Gastroesophageal sphincter (tissue), 4 donors: ENCODE measurements at regions not wholly inside any gene's neighbourhood (a gene's known extent, or its start where the extent isn't known, plus 50 kb on each side); places are given as distances from the start of the nearest gene placed in this dataset.
A peak's percentile ranks its signal among the peaks of the same experiment; 100 is the strongest.

Source experiments
- ATAC-seq: fragments of 150-250 bp; one replicate; pipeline ENCODE4 v1.9.1; 2016; ENCODE audit warnings: mild to moderate bottlenecking, moderate library complexity
- H3K27ac ChIP-seq, 4 donors: fragments of 200-600 bp; sonication (generic) in 3 of 4; 1 replicate in 3 of 4; 2 replicates in 1 of 4; pipeline ENCODE4 v1.5.1; 2016 to 2019
- H3K27me3 ChIP-seq: fragments of 200-600 bp; sonication (generic); one replicate; pipeline ENCODE4 v1.5.1; 2019
- H3K36me3 ChIP-seq, 2 donors: fragments of 200-600 bp; sonication (generic); one replicate each; pipeline ENCODE4 v1.5.1; 2019; ENCODE audit warnings: control low read depth in 1 of 2
- H3K4me1 ChIP-seq, 3 donors: fragments of 200-600 bp; sonication (generic); 1 replicate in 2 of 3; 2 replicates in 1 of 3; pipeline ENCODE4 v1.5.1; 2016 to 2019; ENCODE audit warnings: control low read depth in 2 of 3
- H3K4me3 ChIP-seq, 2 donors: fragments of 200-600 bp; sonication (generic); one replicate each; pipeline ENCODE4 v1.5.1; 2019; ENCODE audit warnings: mild to moderate bottlenecking in 1 of 2, moderate library complexity in 1 of 2
- H3K9me3 ChIP-seq, 3 donors: fragments of 200-600 bp; sonication (generic); one replicate each; pipeline ENCODE4 v1.5.1; 2017 to 2019; ENCODE audit warnings: control low read depth in 2 of 3
- EP300 ChIP-seq: sonication (generic); formaldehyde crosslinking; IDR thresholded peaks from one replicate; pipeline ENCODE4 v1.6.1; 2017; ENCODE audit warnings: antibody characterized with exemption, mild to moderate bottlenecking
- POLR2A ChIP-seq, 2 donors: fragments of 450-650 bp; IDR thresholded peaks; one replicate each; pipeline ENCODE4 v1.6.1; 2017; ENCODE audit warnings: antibody characterized with exemption in 2 of 2, mild to moderate bottlenecking in 2 of 2, moderate library complexity in 1 of 2
- POLR2AphosphoS5 ChIP-seq: sonication (generic); formaldehyde crosslinking; IDR thresholded peaks from one replicate; pipeline ENCODE4 v1.6.1; 2017; ENCODE audit warnings: antibody characterized with exemption
- WGBS, 2 donors: methylation state at CpG; one replicate each; pipeline ENCODE4 v1.1.5; 2018; ENCODE audit warnings: low coverage in 1 of 2; 5-methylcytosine and 5-hydroxymethylcytosine counted together
- TF ChIP-seq, protein P1 (sequence below), 4 experiments: fragments of 200-600 bp in 2 of 4; fragments of 450-650 bp in 2 of 4; sonication (generic) in 1 of 4; IDR thresholded peaks; one replicate each; pipeline ENCODE4 v1.5.1; 2017 to 2019; ENCODE audit warnings: antibody characterized with exemption in 4 of 4, mild to moderate bottlenecking in 2 of 4, moderate library complexity in 2 of 4

DNA sequence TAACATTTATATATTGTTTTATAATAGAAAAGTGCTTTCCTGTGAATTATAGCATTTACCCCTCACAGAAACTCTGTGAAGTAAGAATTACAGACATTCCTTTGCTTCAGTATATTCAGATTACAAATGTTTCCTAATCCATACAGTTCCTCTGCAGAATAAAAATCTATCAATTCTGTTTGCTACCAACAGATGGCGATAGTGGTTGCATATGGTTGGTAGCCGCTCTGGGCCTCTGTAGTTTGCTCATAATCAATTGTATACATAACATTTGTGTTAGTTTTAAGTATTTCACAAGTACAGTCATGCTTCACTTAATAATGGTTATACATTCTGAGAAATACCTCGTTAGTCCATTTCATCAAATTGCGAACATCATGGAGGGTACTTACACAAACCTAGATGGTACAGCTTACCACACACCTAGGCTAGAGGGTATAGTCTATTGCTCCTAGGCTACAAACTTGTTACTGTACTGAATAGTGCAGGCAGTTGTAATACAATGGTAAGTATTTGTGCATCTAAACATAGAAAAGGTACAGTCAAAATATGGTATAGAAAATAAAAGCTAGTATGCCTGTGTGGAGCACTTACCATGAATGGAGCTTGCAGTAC is 94.4 kb upstream of the STEAP4 start:
- no peak for ATAC-seq
- Histone ChIP-seq H3K36me3 (no peaks in the 10 kb centered on the region), H3K4me3 (no peak overlapping the region), H3K4me1 (no peaks in the 10 kb centered on the region), H3K27ac (no peak overlapping the region), H3K27me3 (no peaks in the 10 kb centered on the region), H3K9me3 (no peaks in the 10 kb centered on the region)
- WGBS, 2 donors = 83 to 84% methylated on average over 4 of the region's 4 CpGs
- TF ChIP-seq, protein P1, sequence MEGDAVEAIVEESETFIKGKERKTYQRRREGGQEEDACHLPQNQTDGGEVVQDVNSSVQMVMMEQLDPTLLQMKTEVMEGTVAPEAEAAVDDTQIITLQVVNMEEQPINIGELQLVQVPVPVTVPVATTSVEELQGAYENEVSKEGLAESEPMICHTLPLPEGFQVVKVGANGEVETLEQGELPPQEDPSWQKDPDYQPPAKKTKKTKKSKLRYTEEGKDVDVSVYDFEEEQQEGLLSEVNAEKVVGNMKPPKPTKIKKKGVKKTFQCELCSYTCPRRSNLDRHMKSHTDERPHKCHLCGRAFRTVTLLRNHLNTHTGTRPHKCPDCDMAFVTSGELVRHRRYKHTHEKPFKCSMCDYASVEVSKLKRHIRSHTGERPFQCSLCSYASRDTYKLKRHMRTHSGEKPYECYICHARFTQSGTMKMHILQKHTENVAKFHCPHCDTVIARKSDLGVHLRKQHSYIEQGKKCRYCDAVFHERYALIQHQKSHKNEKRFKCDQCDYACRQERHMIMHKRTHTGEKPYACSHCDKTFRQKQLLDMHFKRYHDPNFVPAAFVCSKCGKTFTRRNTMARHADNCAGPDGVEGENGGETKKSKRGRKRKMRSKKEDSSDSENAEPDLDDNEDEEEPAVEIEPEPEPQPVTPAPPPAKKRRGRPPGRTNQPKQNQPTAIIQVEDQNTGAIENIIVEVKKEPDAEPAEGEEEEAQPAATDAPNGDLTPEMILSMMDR (IDR thresholded peaks at IDR 0.05) = peak in 1 of 4 experiments; percentile 22
- no peak for TF ChIP-seq EP300

DNA sequence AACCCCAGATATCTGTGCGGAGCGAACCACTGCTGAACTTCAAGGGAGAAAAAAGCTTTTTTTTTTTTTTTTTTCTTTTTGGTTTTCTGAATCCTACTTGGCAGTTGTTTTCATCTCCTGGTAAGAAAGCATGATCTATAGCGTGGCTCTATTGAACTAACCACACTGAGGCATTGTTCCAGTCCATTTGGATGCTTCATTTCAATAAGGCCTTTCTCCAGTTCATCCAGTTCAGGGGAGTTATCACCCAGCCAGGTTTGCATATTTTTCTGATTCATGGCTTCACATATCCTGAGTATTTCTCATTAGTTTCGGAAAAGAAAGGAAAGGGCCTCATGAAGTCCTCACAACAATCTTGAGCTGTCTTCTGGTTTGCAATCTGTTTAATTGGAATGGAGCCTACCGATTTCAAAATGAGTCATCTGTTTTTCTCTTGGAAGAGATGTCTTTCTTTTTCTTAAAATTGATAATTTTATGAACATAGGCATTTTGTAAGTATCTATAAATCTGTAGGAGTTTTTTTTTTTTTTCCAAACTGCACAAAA is 93.1 kb upstream of the STEAP4 start:
- H3K36me3 ChIP-seq = no peaks in the 10 kb centered on the region
- TF ChIP-seq POLR2A (IDR thresholded peaks at IDR 0.05) = no peak
- TF ChIP-seq, protein P1 (IDR thresholded peaks at IDR 0.05) = no peak
- no peak for TF ChIP-seq POLR2AphosphoS5
- TF ChIP-seq EP300 = no peak
- no peaks in the 10 kb centered on the region for H3K4me1 ChIP-seq
- no peaks in the 10 kb centered on the region for H3K9me3 ChIP-seq
- H3K27me3 ChIP-seq = no peaks in the 10 kb centered on the region
- no peak overlapping the region for H3K4me3 ChIP-seq
- no peak overlapping the region for H3K27ac ChIP-seq
- 68 to 74% methylated on average over 5 of the region's 5 CpGs for WGBS, 2 donors
- ATAC-seq = no peak

DNA sequence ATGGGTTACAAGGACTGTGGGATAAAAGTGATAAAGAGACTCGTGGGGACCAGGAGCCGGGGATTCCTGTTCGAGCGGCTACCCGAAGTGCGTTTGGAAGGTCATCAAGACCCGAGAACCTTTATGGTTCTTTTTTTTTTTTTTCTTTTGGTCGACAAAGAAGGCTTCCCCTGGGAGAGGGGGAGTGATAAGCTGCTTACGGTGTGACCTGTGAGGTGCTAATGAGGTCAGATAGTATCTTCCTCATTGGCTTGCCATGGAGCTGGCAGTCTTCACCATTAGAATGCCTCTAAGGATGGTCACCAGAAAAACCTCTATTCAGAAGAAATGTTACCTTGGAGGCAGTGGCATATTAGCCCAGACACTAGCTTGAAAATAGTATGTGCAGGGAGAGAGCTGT is 92.3 kb upstream of the STEAP4 start:
- TF ChIP-seq POLR2A (IDR thresholded peaks at IDR 0.05) (no peak), POLR2AphosphoS5 (no peak), EP300 (no peak)
- H3K27ac ChIP-seq = no peak overlapping the region
- ATAC-seq = no peak
- no peaks in the 10 kb centered on the region for H3K4me1 ChIP-seq
- H3K4me3 ChIP-seq = no peak overlapping the region
- no peaks in the 10 kb centered on the region for H3K27me3 ChIP-seq
- WGBS, 2 donors = 68 to 70% methylated on average over 9 of the region's 9 CpGs
- H3K9me3 ChIP-seq = no peaks in the 10 kb centered on the region
- H3K36me3 ChIP-seq = no peaks in the 10 kb centered on the region

DNA sequence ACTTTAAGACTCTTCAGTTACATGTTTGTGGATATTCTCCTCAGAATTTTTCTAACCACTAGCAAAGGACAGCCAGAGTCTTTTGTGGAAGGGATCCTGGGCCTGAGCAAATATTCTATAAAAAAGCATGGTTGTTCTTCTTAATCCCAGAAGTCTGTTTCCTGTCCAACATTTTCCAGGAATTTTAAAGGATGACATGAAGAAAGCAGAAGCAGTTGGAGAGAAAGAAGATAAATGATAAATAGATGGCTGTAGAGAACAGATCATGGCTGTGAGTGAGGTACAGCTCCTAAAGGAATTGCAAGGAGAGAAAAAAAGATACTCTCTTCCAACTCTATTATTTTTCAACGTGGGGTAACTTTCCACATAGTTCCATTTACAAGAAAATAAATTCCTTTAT is 91.8 kb upstream of the STEAP4 start:
- Histone ChIP-seq H3K36me3 (no peaks in the 10 kb centered on the region), H3K27ac (no peak overlapping the region), H3K9me3 (no peaks in the 10 kb centered on the region), H3K27me3 (no peaks in the 10 kb centered on the region), H3K4me3 (no peak overlapping the region), H3K4me1 (no peaks in the 10 kb centered on the region)
- whole genome bisulfite sequencing, 2 donors = 0 to 39% methylated on average over 1 of the region's 1 CpG
- TF ChIP-seq, protein P1 (IDR thresholded peaks at IDR 0.05) = no peak
- TF ChIP-seq POLR2AphosphoS5 (no peak), EP300 (no peak), POLR2A (IDR thresholded peaks at IDR 0.05) (no peak)
- ATAC-seq = peak; percentile 34

DNA sequence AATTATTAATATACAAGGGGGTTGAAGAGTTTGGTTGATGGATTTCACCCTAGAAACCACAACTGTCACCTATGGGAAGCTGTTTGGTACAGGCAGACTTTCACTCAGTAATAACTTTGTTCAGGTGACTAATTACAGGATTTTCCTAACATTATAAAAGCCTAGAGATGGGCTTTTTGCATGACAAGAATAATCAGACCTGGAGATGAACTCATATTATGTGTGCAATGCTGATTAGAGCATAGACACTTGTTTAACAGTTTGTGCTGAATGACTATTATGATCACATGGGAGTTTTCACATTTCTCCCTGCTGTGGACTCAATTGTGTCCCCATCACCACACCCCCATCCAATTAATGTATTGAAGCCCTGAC is 90.2 kb upstream of the STEAP4 start:
- ATAC-seq = no peak
- H3K9me3 ChIP-seq = no peaks in the 10 kb centered on the region
- TF ChIP-seq POLR2A (IDR thresholded peaks at IDR 0.05) (no peak), POLR2AphosphoS5 (no peak), EP300 (no peak)
- TF ChIP-seq, protein P1 (IDR thresholded peaks at IDR 0.05) = no peak
- no peak overlapping the region for H3K27ac ChIP-seq
- no peak overlapping the region for H3K4me3 ChIP-seq
- H3K36me3 ChIP-seq = no peaks in the 10 kb centered on the region
- H3K27me3 ChIP-seq = no peaks in the 10 kb centered on the region
- H3K4me1 ChIP-seq = no peaks in the 10 kb centered on the region
